ENCODE measurements at regions not wholly inside any gene's neighbourhood (a gene's known extent, or its start where the extent isn't known, plus 50 kb on each side); places are given as distances from the start of the nearest gene placed in this dataset.

- Histone ChIP-seq H3K18ac (ENCODE audit: low read depth in 1 of 2, low read length in 2 of 2) (no peak overlapping the region), H2AK5ac (ENCODE audit: low read length, severe bottlenecking) (no peak overlapping the region), H2BK12ac (ENCODE audit: low read length in 2 of 2) (no peak overlapping the region), H3K27ac (ENCODE audit: low read length, poor library complexity, severe bottlenecking) (no peak overlapping the region), H3K27me3 (ENCODE audit: control insufficient read depth in 1 of 2, insufficient read depth in 1 of 2, low read length in 2 of 2) (no peaks in the 10 kb centered on the region), H3K9ac (ENCODE audit: low read length) (no peak overlapping the region), H2BK5ac (ENCODE audit: low read depth, low read length, poor library complexity, severe bottlenecking) (no peak overlapping the region), H3K9me3 (ENCODE audit: control insufficient read depth, low read length) (peaks cover 11% of the 10 kb centered on the region), H3K79me1 (replicated peaks; ENCODE audit: low read length, poor library complexity, severe bottlenecking) (no peaks in the 10 kb centered on the region), H4K91ac (ENCODE audit: low read length) (no peak overlapping the region), H4K8ac (ENCODE audit: low read length) (no peak overlapping the region), H3K4me2 (ENCODE audit: low read length, poor library complexity, severe bottlenecking) (no peak overlapping the region), H2AFZ (ENCODE audit: low read depth, low read length) (no peak overlapping the region), H3K4ac (ENCODE audit: low read depth in 1 of 2, low read length in 2 of 2) (no peak overlapping the region), H3K4me1 (ENCODE audit: control insufficient read depth, insufficient read depth, low read depth, low read length) (peaks cover 2% of the 10 kb centered on the region), H3K36me3 (ENCODE audit: control insufficient read depth in 1 of 2, insufficient read depth in 2 of 2, low read depth in 1 of 2, low read length in 2 of 2) (no peaks in the 10 kb centered on the region), H2BK15ac (ENCODE audit: low read depth, poor library complexity, severe bottlenecking) (no peak overlapping the region), H3K14ac (ENCODE audit: low read length in 2 of 2) (no peak overlapping the region), H2BK120ac (ENCODE audit: low read depth, low read length) (no peak overlapping the region), H3K23ac (ENCODE audit: low read length in 2 of 2) (no peak overlapping the region), H3K4me3 (ENCODE audit: insufficient read depth in 1 of 2, low read depth in 1 of 2, low read length in 2 of 2) (no peak overlapping the region)
- DNase-seq: no peak
- WGBS: 61% methylated on average over 1 of the region's 1 CpG
Observed at GRCh38 chr7:119105381-119105780, 880.9 kb downstream of the ANKRD7 start.

- Histone ChIP-seq H2BK5ac (ENCODE audit: low read depth, low read length, poor library complexity, severe bottlenecking) (no peak overlapping the region), H2BK15ac (ENCODE audit: low read depth, poor library complexity, severe bottlenecking) (no peak overlapping the region), H3K4me3 (ENCODE audit: insufficient read depth in 1 of 2, low read depth in 1 of 2, low read length in 2 of 2) (no peak overlapping the region), H2BK12ac (ENCODE audit: low read length in 2 of 2) (no peak overlapping the region), H3K14ac (ENCODE audit: low read length in 2 of 2) (no peak overlapping the region), H3K79me1 (replicated peaks; ENCODE audit: low read length, poor library complexity, severe bottlenecking) (no peaks in the 10 kb centered on the region), H3K36me3 (ENCODE audit: control insufficient read depth in 1 of 2, insufficient read depth in 2 of 2, low read depth in 1 of 2, low read length in 2 of 2) (no peaks in the 10 kb centered on the region), H4K91ac (ENCODE audit: low read length) (no peak overlapping the region), H3K4ac (ENCODE audit: low read depth in 1 of 2, low read length in 2 of 2) (no peak overlapping the region), H3K27me3 (ENCODE audit: control insufficient read depth in 1 of 2, insufficient read depth in 1 of 2, low read length in 2 of 2) (no peaks in the 10 kb centered on the region), H3K18ac (ENCODE audit: low read depth in 1 of 2, low read length in 2 of 2) (no peak overlapping the region), H2BK120ac (ENCODE audit: low read depth, low read length) (no peak overlapping the region), H3K4me1 (ENCODE audit: control insufficient read depth, insufficient read depth, low read depth, low read length) (no peaks in the 10 kb centered on the region), H2AFZ (ENCODE audit: low read depth, low read length) (no peak overlapping the region), H4K8ac (ENCODE audit: low read length) (no peak overlapping the region), H3K27ac (ENCODE audit: low read length, poor library complexity, severe bottlenecking) (no peak overlapping the region), H3K4me2 (ENCODE audit: low read length, poor library complexity, severe bottlenecking) (no peak overlapping the region), H3K9ac (ENCODE audit: low read length) (no peak overlapping the region), H3K9me3 (ENCODE audit: control insufficient read depth, low read length) (peaks cover 6% of the 10 kb centered on the region), H2AK5ac (ENCODE audit: low read length, severe bottlenecking) (no peak overlapping the region), H3K23ac (ENCODE audit: low read length in 2 of 2) (no peak overlapping the region)
- DNase-seq: no peak
- WGBS: 95% methylated on average over 8 of the region's 8 CpGs
Observed at GRCh38 chr7:119123326-119123725, 898.8 kb downstream of the ANKRD7 start.

- Histone ChIP-seq H2AFZ (ENCODE audit: low read depth, low read length) (no peak overlapping the region), H2BK15ac (ENCODE audit: low read depth, poor library complexity, severe bottlenecking) (no peak overlapping the region), H3K79me1 (replicated peaks; ENCODE audit: low read length, poor library complexity, severe bottlenecking) (no peaks in the 10 kb centered on the region), H3K23ac (ENCODE audit: low read length in 2 of 2) (no peak overlapping the region), H2BK5ac (ENCODE audit: low read depth, low read length, poor library complexity, severe bottlenecking) (no peak overlapping the region), H3K4me2 (ENCODE audit: low read length, poor library complexity, severe bottlenecking) (no peak overlapping the region), H2BK12ac (ENCODE audit: low read length in 2 of 2) (no peak overlapping the region), H3K9me3 (ENCODE audit: control insufficient read depth, low read length) (no peaks in the 10 kb centered on the region), H3K4me1 (ENCODE audit: control insufficient read depth, insufficient read depth, low read depth, low read length) (no peaks in the 10 kb centered on the region), H3K4ac (ENCODE audit: low read depth in 1 of 2, low read length in 2 of 2) (no peak overlapping the region), H3K27ac (ENCODE audit: low read length, poor library complexity, severe bottlenecking) (no peak overlapping the region), H2AK5ac (ENCODE audit: low read length, severe bottlenecking) (no peak overlapping the region), H4K8ac (ENCODE audit: low read length) (no peak overlapping the region), H3K36me3 (ENCODE audit: control insufficient read depth in 1 of 2, insufficient read depth in 2 of 2, low read depth in 1 of 2, low read length in 2 of 2) (no peaks in the 10 kb centered on the region), H3K4me3 (ENCODE audit: insufficient read depth in 1 of 2, low read depth in 1 of 2, low read length in 2 of 2) (no peak overlapping the region), H3K9ac (ENCODE audit: low read length) (no peak overlapping the region), H2BK120ac (ENCODE audit: low read depth, low read length) (no peak overlapping the region), H4K91ac (ENCODE audit: low read length) (no peak overlapping the region), H3K18ac (ENCODE audit: low read depth in 1 of 2, low read length in 2 of 2) (no peak overlapping the region), H3K14ac (ENCODE audit: low read length in 2 of 2) (no peak overlapping the region), H3K27me3 (ENCODE audit: control insufficient read depth in 1 of 2, insufficient read depth in 1 of 2, low read length in 2 of 2) (no peaks in the 10 kb centered on the region)
- WGBS: 100% methylated on average over 2 of the region's 3 CpGs
- DNase-seq: no peak
Observed at GRCh38 chr7:119127706-119128105, 903.2 kb downstream of the ANKRD7 start.

- H3K18ac ChIP-seq (ENCODE audit: low read depth in 1 of 2, low read length in 2 of 2): no peak overlapping the region
- H3K79me1 ChIP-seq (replicated peaks; ENCODE audit: low read length, poor library complexity, severe bottlenecking): no peaks in the 10 kb centered on the region
- no peak overlapping the region for H4K8ac ChIP-seq (ENCODE audit: low read length)
- H2BK15ac ChIP-seq (ENCODE audit: low read depth, poor library complexity, severe bottlenecking): no peak overlapping the region
- no peak overlapping the region for H3K9ac ChIP-seq (ENCODE audit: low read length)
- no peak overlapping the region for H3K23ac ChIP-seq (ENCODE audit: low read length in 2 of 2)
- no peak overlapping the region for H3K27ac ChIP-seq (ENCODE audit: low read length, poor library complexity, severe bottlenecking)
- H2BK12ac ChIP-seq (ENCODE audit: low read length in 2 of 2): no peak overlapping the region
- no peak overlapping the region for H2AK5ac ChIP-seq (ENCODE audit: low read length, severe bottlenecking)
- no peaks in the 10 kb centered on the region for H3K27me3 ChIP-seq (ENCODE audit: control insufficient read depth in 1 of 2, insufficient read depth in 1 of 2, low read length in 2 of 2)
- H3K9me3 ChIP-seq (ENCODE audit: control insufficient read depth, low read length): no peaks in the 10 kb centered on the region
- H2AFZ ChIP-seq (ENCODE audit: low read depth, low read length): no peak overlapping the region
- H2BK5ac ChIP-seq (ENCODE audit: low read depth, low read length, poor library complexity, severe bottlenecking): no peak overlapping the region
- no peak overlapping the region for H3K4me2 ChIP-seq (ENCODE audit: low read length, poor library complexity, severe bottlenecking)
- H2BK120ac ChIP-seq (ENCODE audit: low read depth, low read length): no peak overlapping the region
- no peak for DNase-seq
- no peaks in the 10 kb centered on the region for H3K36me3 ChIP-seq (ENCODE audit: control insufficient read depth in 1 of 2, insufficient read depth in 2 of 2, low read depth in 1 of 2, low read length in 2 of 2)
- no peak overlapping the region for H3K4me3 ChIP-seq (ENCODE audit: insufficient read depth in 1 of 2, low read depth in 1 of 2, low read length in 2 of 2)
- H3K4me1 ChIP-seq (ENCODE audit: control insufficient read depth, insufficient read depth, low read depth, low read length): no peaks in the 10 kb centered on the region
- H4K91ac ChIP-seq (ENCODE audit: low read length): no peak overlapping the region
- no peak overlapping the region for H3K14ac ChIP-seq (ENCODE audit: low read length in 2 of 2)
- H3K4ac ChIP-seq (ENCODE audit: low read depth in 1 of 2, low read length in 2 of 2): no peak overlapping the region
Observed at GRCh38 chr7:119132436-119132835, 907.9 kb downstream of the ANKRD7 start.

Measured in mesenchymal stem cell (in vitro differentiated cells and primary cell).